GM18867 (cell line): ENCODE measurements at regions not wholly inside any gene's neighbourhood (a gene's known extent, or its start where the extent isn't known, plus 50 kb on each side); places are given as distances from the start of the nearest gene placed in this dataset.

Source experiments
- ATAC-seq: cut with Tn5 transposase; IDR thresholded peaks from one replicate; pipeline ENCODE4 v1.9.1; 2021; ENCODE audit warnings: mild to moderate bottlenecking, moderate library complexity; ENCODE audit not compliant: unreplicated experiment

DNA sequence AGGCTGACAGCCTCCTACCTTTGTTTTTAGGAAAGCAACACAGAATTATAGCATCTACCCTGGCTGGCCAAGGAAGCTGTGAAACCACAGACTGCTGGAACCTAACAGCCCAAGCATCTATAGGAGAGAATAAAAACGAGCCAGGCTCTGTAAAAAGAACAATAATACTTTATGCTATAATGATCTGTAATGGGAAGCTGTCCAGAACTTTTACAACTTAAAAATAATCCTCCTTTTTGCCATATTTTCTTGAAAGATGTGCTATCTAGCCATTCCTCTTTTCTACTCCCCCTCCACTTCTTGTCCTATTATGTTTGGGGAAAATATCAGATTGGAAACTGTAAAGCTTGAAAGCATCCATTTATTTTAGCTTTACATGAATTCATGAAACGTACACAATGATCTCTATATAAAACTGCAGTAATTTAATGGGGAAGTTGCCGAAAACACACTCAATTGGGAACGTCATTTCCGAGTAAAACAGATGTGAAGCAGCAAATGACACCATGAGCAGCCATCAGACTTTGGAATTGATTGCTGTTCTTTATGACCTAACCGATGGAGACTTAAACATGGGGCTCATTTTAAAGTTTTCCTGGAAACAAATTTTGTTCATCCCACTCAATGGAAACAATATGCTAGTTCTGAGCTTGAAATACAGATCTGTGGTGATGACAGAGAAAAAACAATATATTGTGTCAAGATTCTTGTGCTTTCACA is 450.3 kb upstream of the CLINT1 start:
- ATAC-seq, result no peak

DNA sequence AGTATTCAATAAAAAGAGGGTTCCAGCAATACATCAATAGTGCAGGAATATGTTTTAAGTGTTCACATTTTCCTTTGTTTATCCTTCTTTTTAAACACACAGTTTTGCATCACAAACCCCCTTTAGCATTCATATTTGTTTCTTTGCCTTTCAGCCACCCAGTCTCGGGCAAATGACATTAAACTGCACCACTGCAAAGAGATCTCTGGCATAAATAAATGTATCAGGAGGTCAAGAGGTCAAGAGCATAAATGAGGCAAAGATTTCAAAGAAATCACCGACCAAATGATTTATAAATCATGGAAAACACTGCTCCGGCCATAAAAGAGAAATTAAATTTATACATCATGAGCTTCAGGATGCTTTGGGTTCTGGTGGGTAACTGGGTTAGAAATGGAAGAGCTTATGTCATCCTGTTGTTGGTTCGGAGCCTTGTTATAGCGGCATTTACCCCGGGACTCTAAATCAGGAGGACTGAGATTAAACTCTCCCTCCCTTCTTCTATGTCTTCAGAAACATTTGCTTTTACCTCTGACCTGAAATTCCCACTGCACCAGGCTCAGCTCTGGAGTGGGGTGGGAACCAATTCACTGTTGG is 449.6 kb upstream of the CLINT1 start:
- ATAC-seq, result no peak

GRCh38 chr5:158305861-158306260 is 446.9 kb upstream of the CLINT1 start:
- ATAC-seq, result no peak

GRCh38 chr5:158304607-158305006 is 445.7 kb upstream of the CLINT1 start:
- ATAC-seq, result no peak

GRCh38 chr5:158303883-158304282 is 444.9 kb upstream of the CLINT1 start:
- ATAC-seq, result no peak

GRCh38 chr5:158303275-158303674 is 444.3 kb upstream of the CLINT1 start:
- ATAC-seq, result no peak

GRCh38 chr5:158302029-158302428 is 443.1 kb upstream of the CLINT1 start:
- ATAC-seq, result no peak

DNA sequence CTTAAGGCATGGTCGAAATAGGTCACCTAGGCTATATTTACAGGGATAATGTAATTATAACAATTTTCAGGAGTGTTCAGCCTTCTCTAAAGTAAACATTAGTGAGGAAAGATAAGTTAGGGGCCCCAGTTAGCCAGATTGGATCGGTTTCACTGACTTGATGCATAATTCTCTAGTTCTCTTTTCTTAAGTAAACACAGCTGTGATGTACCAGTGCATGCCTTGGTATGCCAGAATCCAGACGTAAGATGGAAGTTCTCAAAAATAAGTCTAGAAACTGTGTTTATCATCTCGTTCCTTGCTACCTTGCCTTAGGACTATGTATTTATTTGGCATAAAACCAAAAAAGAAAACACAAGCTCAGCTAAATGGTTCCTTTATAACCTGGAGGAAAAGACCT is 442.2 kb upstream of the CLINT1 start:
- no peak for ATAC-seq

DNA sequence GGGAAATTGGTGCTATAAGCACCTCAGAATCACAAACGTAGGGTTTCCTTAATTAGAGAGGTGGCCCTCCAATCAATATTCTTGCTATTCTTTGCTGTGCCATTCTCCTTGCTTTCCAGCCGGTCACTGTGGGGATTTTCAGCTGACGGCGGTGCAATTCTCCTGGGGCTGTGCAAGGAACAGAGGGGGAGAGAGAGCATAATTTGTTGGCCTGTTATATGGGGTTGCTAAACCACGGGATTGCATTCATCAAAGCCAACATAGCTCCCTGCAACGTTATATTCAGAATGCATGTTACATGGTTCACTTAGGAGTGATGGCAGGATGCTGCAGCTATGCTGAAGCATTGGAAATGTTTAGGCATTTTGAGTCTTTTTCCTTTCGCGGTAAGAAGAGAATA is 441.3 kb upstream of the CLINT1 start:
- no peak for ATAC-seq

DNA sequence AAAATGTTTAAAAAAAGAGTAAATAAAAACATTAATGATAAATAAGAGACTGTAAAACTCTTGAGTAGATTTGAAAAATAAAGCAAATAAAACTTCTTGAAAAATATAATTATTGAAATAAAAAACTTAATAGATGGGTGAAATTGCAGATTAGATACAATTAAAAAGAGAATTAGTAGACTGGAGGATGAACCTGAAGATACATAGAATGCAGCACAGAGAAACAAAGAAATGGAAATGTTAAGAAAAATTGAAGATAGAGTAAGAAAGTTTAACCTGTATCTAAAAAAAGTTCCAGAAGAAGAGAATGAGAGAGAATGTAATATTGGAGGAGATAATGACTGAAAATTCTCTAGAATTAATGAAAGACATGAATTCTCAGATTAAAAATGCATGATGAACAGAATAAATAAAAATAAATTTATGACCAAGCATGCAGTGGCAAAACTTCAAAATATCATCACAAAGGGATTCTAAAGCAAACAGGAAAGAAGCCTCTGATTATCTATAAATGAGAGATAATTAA is 438.1 kb upstream of the CLINT1 start:
- ATAC-seq, result no peak

DNA sequence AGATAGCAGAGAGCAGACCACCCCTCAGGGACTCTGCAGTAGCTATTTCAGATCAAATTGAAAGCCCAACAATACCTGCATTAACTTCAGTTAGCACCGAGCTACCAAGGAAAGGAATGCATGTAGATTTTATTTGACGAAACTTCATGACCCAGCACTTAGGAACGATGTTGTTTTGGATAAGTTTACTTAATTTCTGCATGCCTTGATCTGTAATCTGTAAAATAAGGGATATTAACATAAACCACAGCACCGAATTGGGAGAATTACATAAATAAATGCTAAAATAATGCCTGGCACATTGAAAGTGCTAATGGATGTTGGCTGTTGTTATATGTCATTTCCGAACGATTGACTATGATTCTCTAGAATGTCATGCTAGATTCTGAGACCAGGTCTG is 435.8 kb upstream of the CLINT1 start:
- ATAC-seq, result no peak

- ATAC-seq, result no peak
These were observed 434.0 kb upstream of the CLINT1 start for GRCh38 chr5:158292981-158293380.

DNA sequence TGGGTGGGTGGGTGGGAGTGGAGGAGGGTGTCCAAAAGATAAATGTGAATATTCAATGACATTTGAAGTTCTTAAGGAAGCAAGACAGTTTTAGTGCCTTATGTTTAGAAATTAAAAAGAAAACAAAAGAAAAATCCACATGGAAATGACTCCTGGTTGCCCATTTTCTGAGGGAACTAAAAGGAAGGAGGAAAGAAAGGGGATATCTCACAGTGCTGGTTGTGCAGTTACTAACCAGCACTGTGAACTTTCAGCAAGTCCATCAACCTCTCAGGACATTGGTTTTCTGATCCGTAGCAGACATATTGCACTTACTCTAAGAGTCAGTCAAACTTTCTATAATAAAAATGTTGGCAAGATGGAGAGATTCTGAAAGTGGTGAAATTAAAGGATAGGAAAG is 431.0 kb upstream of the CLINT1 start:
- ATAC-seq, result no peak

DNA sequence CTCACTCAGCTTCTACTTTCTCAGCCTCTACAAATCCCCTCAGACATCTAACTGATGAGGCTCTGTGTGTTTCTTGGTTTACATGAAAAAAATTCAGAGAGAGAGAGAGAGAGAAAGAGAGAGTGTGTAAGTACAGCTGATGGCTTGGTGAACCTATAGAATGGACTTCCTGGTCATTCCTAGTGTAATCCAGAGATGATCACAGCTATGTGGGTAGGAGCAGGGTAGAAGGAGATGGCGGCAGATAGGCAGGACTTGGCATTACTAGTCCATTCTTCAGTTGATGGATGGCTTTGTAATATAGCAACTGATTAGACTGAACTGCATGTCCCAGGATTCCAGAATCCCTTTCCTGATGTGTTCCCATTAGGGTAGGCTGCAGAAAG is 429.3 kb upstream of the CLINT1 start:
- ATAC-seq, result no peak

GRCh38 chr5:158287643-158288271 is 428.8 kb upstream of the CLINT1 start:
- no peak for ATAC-seq

DNA sequence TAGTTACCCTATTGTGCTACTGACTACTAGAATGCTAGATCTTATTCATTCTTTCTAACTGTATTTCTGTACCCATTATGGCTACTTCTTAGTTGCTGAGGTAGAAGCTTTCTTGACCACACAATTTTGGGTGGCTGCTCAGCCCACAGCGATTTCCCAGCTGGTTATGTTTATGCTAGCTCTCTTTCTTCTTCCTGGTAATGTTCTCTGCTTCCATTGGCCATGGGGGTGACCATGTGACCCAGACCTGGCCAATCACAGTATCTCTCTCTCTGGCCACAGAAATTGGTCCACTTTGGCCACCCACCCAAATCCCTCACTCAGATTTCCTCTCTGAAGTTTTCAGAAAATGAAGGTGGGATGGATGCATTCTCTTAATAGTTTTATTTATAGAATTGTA is 427.9 kb upstream of the CLINT1 start:
- no peak for ATAC-seq

DNA sequence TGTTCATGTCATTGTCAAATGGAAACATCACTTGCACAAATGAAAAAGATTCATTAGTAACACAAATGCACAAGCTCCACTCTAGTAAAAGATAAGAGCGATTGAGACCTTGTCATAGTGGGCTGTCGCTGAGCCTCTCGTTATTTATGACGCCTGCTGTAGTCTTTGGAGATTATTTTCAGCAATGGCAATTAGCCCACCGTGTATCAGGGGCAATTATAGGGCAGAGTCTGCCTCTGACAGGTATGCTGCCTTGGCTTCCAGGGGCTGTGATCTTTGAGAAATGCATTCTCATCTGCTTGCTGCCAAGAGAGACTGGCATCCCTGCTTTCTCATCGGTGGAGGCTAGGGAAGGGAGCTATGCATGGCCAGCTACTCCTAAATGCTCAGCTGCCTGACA is 426.8 kb upstream of the CLINT1 start:
- no peak for ATAC-seq

- ATAC-seq, result no peak
These were observed 425.3 kb upstream of the CLINT1 start for GRCh38 chr5:158284242-158284641.

DNA sequence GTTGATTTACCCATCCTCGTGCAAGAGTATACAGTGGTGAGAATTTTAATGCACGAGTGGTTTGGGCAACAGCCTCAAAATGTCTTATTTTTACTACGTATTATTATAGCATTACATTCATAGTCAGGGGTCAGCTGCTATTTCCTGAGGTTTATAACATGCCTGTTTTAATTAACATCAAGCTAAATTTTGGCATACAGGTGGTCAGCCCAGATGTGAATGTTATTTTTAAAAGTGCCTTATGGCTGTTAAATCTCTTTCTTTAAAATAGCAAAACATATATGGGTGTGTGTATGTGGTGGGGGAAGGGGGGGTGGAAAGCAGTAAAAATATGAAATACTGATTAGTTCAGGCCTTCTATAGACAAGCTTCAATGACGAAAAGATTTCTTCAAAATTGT is 424.5 kb upstream of the CLINT1 start:
- ATAC-seq, result no peak

- ATAC-seq, result no peak
These were observed 419.4 kb upstream of the CLINT1 start for GRCh38 chr5:158278216-158278925.

GRCh38 chr5:158277276-158277675 is 418.3 kb upstream of the CLINT1 start:
- no peak for ATAC-seq

DNA sequence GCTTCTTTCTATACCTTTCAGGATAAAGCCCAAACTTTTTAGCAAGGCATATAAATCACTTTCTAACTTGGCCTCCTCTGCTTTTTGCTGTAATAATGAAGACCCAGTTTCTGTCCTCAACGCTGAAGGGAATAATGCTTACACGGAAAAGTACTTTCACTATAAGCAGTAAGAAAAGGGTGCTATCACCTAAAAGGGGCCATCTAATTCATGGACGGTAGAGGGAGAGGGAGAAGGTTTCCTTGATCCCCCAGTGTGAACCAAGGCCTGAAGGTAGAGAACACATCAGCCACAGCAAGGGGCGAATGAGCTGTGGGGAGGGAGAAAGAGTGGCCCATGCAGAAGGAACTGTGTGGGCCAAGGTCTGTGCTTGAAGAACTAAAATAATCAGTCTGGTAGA is 417.7 kb upstream of the CLINT1 start:
- ATAC-seq, result no peak
